ENCODE measurements at regions not wholly inside any gene's neighbourhood (a gene's known extent, or its start where the extent isn't known, plus 50 kb on each side); places are given as distances from the start of the nearest gene placed in this dataset.

DNA sequence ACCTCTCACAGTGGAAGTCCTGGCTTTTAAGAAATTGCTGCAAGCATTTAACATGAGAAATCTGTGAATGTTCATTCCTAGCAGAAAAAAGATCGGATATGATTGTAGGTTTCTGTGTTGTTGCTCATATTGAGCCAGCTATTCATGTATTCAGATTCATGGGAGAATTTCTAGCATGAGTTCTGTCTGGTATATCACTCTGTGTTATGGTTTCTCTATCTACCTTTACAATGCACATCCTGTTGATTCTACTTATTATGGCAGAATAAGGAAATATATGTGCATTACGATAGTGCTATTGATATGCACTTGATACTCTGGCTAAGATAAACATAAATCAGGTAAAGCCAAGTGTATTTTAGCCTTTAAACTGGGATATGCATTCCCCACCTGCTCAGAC, 138.2 kb downstream of the KCNRG start:
- intact Hi-C loops (cut with DNase I) = no loop called here
- Histone ChIP-seq H3K9me3 (no peaks in the 10 kb centered on the region), H3K27ac (no peak overlapping the region)

DNA sequence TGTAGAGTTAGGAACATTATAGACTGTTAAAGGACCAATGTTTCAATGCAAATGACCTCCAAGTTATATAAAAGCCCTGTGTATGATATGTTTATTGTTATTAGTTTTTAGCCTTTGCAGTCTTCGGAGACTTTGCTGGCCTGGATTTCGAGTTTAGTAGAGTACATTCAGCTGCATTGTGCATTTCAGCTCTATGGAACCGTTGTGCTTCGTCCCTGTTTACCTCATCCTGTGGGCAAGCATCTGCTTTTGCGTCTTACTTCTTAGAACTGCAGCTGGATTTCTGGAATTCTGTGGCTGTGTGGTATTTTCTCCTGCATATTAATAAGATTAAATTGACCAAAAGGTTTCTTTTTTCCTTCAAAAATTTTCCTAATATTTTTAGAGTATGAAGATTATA, 138.6 kb downstream of the KCNRG start:
- Histone ChIP-seq H3K27ac (no peak overlapping the region), H3K27me3 (no peaks in the 10 kb centered on the region), H3K4me1 (no peaks in the 10 kb centered on the region), H3K4me3 (no peak overlapping the region), H3K9me3 (no peaks in the 10 kb centered on the region), H3K36me3 (no peaks in the 10 kb centered on the region)
- no peak for DNase-seq (ENCODE audit: extremely low spot score in 2 of 2)
- intact Hi-C loops (cut with DNase I) = no loop called here
- TF ChIP-seq POLR2AphosphoS5 (IDR thresholded peaks at IDR 0.05; ENCODE audit: insufficient read depth in 1 of 2, low read depth in 1 of 2) (no peak), POLR2A (IDR thresholded peaks at IDR 0.05) (no peak)
- TF ChIP-seq, protein P1, sequence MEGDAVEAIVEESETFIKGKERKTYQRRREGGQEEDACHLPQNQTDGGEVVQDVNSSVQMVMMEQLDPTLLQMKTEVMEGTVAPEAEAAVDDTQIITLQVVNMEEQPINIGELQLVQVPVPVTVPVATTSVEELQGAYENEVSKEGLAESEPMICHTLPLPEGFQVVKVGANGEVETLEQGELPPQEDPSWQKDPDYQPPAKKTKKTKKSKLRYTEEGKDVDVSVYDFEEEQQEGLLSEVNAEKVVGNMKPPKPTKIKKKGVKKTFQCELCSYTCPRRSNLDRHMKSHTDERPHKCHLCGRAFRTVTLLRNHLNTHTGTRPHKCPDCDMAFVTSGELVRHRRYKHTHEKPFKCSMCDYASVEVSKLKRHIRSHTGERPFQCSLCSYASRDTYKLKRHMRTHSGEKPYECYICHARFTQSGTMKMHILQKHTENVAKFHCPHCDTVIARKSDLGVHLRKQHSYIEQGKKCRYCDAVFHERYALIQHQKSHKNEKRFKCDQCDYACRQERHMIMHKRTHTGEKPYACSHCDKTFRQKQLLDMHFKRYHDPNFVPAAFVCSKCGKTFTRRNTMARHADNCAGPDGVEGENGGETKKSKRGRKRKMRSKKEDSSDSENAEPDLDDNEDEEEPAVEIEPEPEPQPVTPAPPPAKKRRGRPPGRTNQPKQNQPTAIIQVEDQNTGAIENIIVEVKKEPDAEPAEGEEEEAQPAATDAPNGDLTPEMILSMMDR (IDR thresholded peaks at IDR 0.05) = no peak

More for the DNA sequence above, 138.2 kb downstream of the KCNRG start:
- Histone ChIP-seq H3K36me3 (no peaks in the 10 kb centered on the region), H3K27me3 (no peaks in the 10 kb centered on the region), H3K4me3 (no peak overlapping the region), H3K4me1 (no peaks in the 10 kb centered on the region)
- no peak for DNase-seq (ENCODE audit: extremely low spot score in 2 of 2)
- TF ChIP-seq POLR2A (IDR thresholded peaks at IDR 0.05) (no peak), POLR2AphosphoS5 (IDR thresholded peaks at IDR 0.05; ENCODE audit: insufficient read depth in 1 of 2, low read depth in 1 of 2) (no peak)
- TF ChIP-seq, protein P1 (IDR thresholded peaks at IDR 0.05) = no peak

DNA sequence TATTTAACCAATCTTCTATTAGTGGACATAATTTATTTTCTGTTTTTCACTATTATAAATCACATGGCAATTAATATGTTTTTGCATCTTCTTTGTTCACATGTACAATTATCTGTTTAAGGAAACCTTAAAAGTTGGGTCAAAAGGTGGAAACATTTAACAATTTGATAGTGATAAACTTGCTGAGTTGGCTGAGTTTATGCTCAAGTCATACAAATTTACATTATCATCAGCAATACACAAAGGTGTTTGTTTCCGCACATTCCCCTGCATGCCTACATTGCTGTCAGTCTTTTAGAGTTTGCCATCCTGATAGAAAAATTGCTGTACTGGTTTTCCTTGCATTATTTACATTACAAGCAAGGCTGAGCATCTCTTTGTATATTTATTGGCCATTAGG, 139.5 kb downstream of the KCNRG start:
- intact Hi-C loops (cut with DNase I) = no loop called here
- TF ChIP-seq, protein P1 (IDR thresholded peaks at IDR 0.05) = no peak
- TF ChIP-seq POLR2AphosphoS5 (IDR thresholded peaks at IDR 0.05; ENCODE audit: insufficient read depth in 1 of 2, low read depth in 1 of 2) (no peak), POLR2A (IDR thresholded peaks at IDR 0.05) (no peak)

DNA sequence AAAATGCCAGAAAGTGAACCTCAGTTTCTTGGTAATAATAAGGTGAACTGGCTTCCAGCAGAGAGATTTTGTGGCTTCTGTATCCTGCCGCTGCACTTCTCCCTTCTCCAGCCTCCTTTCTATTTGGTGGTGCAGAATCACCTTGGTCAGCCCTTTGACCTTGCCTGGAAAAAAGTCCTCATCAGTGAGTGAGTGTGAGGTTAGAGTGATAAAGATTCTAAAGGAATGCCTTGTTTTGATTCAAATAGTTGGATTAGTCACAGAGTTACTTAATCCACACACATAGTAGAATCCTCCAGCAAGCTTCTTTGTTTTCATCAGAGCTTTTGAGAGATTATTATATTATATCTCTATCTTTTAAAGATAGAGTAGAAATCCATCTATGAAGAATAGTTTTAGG, 140.9 kb downstream of the KCNRG start:
- Histone ChIP-seq H3K36me3 (no peaks in the 10 kb centered on the region), H3K4me3 (no peak overlapping the region), H3K27ac (no peak overlapping the region), H3K27me3 (no peaks in the 10 kb centered on the region), H3K4me1 (no peaks in the 10 kb centered on the region), H3K9me3 (no peaks in the 10 kb centered on the region)
- TF ChIP-seq POLR2AphosphoS5 (IDR thresholded peaks at IDR 0.05; ENCODE audit: insufficient read depth in 1 of 2, low read depth in 1 of 2) (no peak), POLR2A (IDR thresholded peaks at IDR 0.05) (no peak)
- TF ChIP-seq, protein P1 (IDR thresholded peaks at IDR 0.05) = no peak
- intact Hi-C loops (cut with DNase I) = no loop called here
- DNase-seq (ENCODE audit: extremely low spot score in 2 of 2) = no peak

More for the DNA sequence above, 139.5 kb downstream of the KCNRG start:
- H3K27me3 ChIP-seq = no peaks in the 10 kb centered on the region
- H3K27ac ChIP-seq = no peak overlapping the region
- no peak overlapping the region for H3K4me3 ChIP-seq
- H3K36me3 ChIP-seq = no peaks in the 10 kb centered on the region
- no peaks in the 10 kb centered on the region for H3K9me3 ChIP-seq
- no peaks in the 10 kb centered on the region for H3K4me1 ChIP-seq
- DNase-seq (ENCODE audit: extremely low spot score in 2 of 2) = no peak

DNA sequence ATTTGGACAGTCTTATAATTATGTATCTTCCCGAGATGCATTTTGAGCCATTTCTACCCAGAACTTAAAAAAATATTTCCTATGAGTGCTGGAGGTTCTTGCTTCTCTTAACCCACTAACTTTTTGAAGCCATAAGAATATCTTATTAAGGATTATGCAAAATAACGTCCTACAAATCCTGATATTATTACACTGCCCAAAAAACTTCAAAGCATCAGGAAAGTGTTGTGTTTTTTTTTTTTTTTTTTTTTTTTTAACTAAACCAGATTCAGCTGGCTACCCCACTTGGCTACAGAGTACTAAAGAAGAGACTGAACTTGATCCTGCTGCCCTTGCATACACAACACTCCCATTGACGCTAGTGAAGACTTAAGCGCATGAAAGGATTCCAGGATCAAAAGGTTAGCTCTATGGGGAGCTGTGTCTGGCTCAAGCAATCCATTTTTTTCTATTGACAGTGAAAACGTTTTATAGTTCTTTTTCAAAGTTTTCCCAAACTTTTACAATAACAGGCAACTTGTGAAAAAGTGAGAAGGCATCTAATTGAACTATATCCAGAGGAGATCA, 141.4 kb downstream of the KCNRG start:
- intact Hi-C loops (cut with DNase I) = no loop called here
- Histone ChIP-seq H3K36me3 (no peaks in the 10 kb centered on the region), H3K9me3 (no peaks in the 10 kb centered on the region), H3K4me1 (no peaks in the 10 kb centered on the region), H3K27me3 (no peaks in the 10 kb centered on the region), H3K27ac (no peak overlapping the region), H3K4me3 (no peak overlapping the region)
- no peak for DNase-seq (ENCODE audit: extremely low spot score in 2 of 2)
- TF ChIP-seq, protein P1 (IDR thresholded peaks at IDR 0.05) = no peak
- TF ChIP-seq POLR2A (IDR thresholded peaks at IDR 0.05) = no peak
- TF ChIP-seq POLR2AphosphoS5 (IDR thresholded peaks at IDR 0.05; ENCODE audit: insufficient read depth in 1 of 2, low read depth in 1 of 2) = no peak

All from vagina (tissue), 2 donors.